ENCODE measurements at regions not wholly inside any gene's neighbourhood (a gene's known extent, or its start where the extent isn't known, plus 50 kb on each side); places are given as distances from the start of the nearest gene placed in this dataset.

DNA sequence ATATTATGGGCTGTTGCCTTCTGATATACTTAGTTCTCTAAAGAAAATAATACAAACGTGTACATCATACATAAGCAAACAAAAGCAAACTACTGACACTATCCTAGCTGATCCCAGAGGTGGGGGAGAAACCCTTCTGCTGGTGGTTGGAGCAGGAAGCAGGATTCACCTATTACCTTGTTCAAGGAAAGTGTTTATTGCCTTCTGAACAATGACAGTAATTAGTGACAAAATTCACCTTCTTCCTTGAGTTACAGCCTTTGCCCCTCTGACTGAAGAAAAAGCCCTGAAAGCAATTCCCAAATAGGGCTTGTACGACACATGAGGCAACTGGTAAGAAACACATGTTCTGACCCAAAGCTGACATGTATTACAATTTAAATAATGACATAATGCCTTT is 118.8 kb upstream of the AKR1E2 start:
- no peak for DNase-seq (ENCODE audit: low read depth)
- H3K4me3 ChIP-seq (ENCODE audit: low read length) = no peak overlapping the region
- TF ChIP-seq CTCF (IDR thresholded peaks at IDR 0.05; ENCODE audit: insufficient read depth, low read depth, low read length, missing control alignments) = no peak

DNA sequence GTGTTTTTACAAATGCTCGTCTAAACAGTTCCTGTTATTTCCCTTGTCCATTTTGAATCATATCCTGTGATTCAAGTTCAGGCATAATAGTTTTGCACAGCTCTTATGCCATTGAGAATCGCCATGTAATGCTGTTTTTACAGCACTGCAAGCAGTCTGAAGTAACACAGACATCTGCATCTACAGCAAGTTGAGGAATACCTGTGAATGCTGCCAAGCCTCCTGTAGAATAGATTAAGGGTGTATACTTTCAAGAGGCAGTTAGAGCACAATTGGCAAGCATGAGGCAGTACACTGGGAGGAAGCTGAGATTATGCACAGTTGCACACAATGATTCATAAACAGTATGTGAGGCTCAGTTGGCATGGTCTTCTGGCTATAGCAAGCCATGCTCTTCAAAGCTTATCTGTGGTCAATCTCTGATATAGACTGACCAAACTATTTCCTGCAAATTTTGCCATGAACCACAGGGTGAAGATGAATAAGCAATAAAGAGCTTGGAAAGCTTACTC is 121.9 kb upstream of the AKR1E2 start:
- no peak for TF ChIP-seq CTCF (IDR thresholded peaks at IDR 0.05; ENCODE audit: insufficient read depth, low read depth, low read length, missing control alignments)
- H3K4me3 ChIP-seq (ENCODE audit: low read length) = no peak overlapping the region
- DNase-seq (ENCODE audit: low read depth) = peak; percentile 92

GRCh38 chr10:4701016-4701415 is 125.0 kb upstream of the AKR1E2 start:
- no peak for DNase-seq (ENCODE audit: low read depth)
- no peak for TF ChIP-seq CTCF (IDR thresholded peaks at IDR 0.05; ENCODE audit: insufficient read depth, low read depth, low read length, missing control alignments)
- H3K4me3 ChIP-seq (ENCODE audit: low read length) = no peak overlapping the region

- DNase-seq (ENCODE audit: low read depth) = no peak
- TF ChIP-seq CTCF (IDR thresholded peaks at IDR 0.05; ENCODE audit: insufficient read depth, low read depth, low read length, missing control alignments) = no peak
- H3K4me3 ChIP-seq (ENCODE audit: low read length) = no peak overlapping the region
Measured at GRCh38 chr10:4699950-4700730, 125.9 kb upstream of the AKR1E2 start.

DNA sequence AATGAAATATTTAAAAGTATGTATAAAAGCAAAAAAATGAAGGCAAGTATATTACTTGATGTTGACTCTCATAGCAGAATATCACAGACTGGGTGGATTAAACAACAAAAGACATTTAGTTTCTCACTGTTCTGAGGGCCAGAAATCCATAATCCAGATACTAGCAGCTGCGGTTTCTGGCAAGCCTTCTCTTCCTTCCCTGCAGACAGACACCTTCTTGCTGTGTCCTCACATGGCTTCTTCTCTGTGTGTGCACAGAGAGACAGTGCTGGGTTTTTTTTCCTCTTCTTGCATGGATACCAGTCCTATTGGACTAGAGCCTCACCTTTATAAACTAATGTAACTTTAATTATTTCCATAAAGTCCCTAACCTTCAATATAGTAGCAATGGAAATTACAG is 127.9 kb upstream of the AKR1E2 start:
- no peak for DNase-seq (ENCODE audit: low read depth)
- no peak for TF ChIP-seq CTCF (IDR thresholded peaks at IDR 0.05; ENCODE audit: insufficient read depth, low read depth, low read length, missing control alignments)
- H3K4me3 ChIP-seq (ENCODE audit: low read length) = no peak overlapping the region

- DNase-seq (ENCODE audit: low read depth) = no peak
- TF ChIP-seq CTCF (IDR thresholded peaks at IDR 0.05; ENCODE audit: insufficient read depth, low read depth, low read length, missing control alignments) = no peak
- no peak overlapping the region for H3K4me3 ChIP-seq (ENCODE audit: low read length)
Measured at GRCh38 chr10:4696186-4696585, 129.8 kb upstream of the AKR1E2 start.

DNA sequence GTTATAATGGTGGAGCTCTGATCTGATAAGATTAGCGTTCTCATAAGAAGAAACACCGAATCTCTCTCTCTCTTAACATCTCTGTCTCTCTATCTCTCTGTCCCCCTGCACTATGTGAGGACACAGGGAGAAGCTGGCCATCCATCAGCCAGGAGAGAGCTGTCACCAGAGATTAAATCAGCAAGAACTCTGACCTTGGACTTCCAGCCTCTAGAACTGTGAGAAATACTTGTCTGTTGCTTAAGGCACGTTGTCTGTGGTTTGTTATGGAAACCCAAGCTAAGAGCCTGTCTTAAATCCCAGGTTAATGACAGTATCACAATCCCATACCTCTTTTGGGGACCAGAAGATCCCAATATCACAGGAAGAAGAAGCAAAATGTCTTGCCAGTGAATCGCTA is 132.0 kb upstream of the AKR1E2 start:
- TF ChIP-seq CTCF (IDR thresholded peaks at IDR 0.05; ENCODE audit: insufficient read depth, low read depth, low read length, missing control alignments) = no peak
- H3K4me3 ChIP-seq (ENCODE audit: low read length) = no peak overlapping the region
- DNase-seq (ENCODE audit: low read depth) = no peak
